Kidney epithelial cell (primary cell): ENCODE measurements at regions not wholly inside any gene's neighbourhood (a gene's known extent, or its start where the extent isn't known, plus 50 kb on each side); places are given as distances from the start of the nearest gene placed in this dataset.

Experiments used
- DNase-seq: peaks from one replicate; pipeline ENCODE4 v3.0.0-alpha.2; 2010; ENCODE audit warnings: low read depth
- H3K27me3 ChIP-seq: 2 replicates; pipeline ENCODE4 v1.6.0; 2011; ENCODE audit warnings: low read length; ENCODE audit not compliant: control insufficient read depth, insufficient read depth
- H3K36me3 ChIP-seq: 2 replicates; pipeline ENCODE4 v1.5.1; 2011; ENCODE audit warnings: low read length; ENCODE audit not compliant: control insufficient read depth, insufficient read depth
- H3K4me3 ChIP-seq: 2 replicates; pipeline ENCODE4 v1.5.1; 2011; ENCODE audit warnings: low read depth, mild to moderate bottlenecking, control low read depth, low read length
- TF ChIP-seq, protein P1 (sequence below): IDR thresholded peaks from 2 replicates; pipeline ENCODE4 v1.5.1; 2011; ENCODE audit warnings: mild to moderate bottlenecking, moderate library complexity, low read length, control low read depth, inconsistent platforms; ENCODE audit not compliant: insufficient read depth, poor library complexity, severe bottlenecking

GRCh38 chr7:52074071-52074470 is 757.5 kb upstream of the COBL start:
- TF ChIP-seq, protein P1, sequence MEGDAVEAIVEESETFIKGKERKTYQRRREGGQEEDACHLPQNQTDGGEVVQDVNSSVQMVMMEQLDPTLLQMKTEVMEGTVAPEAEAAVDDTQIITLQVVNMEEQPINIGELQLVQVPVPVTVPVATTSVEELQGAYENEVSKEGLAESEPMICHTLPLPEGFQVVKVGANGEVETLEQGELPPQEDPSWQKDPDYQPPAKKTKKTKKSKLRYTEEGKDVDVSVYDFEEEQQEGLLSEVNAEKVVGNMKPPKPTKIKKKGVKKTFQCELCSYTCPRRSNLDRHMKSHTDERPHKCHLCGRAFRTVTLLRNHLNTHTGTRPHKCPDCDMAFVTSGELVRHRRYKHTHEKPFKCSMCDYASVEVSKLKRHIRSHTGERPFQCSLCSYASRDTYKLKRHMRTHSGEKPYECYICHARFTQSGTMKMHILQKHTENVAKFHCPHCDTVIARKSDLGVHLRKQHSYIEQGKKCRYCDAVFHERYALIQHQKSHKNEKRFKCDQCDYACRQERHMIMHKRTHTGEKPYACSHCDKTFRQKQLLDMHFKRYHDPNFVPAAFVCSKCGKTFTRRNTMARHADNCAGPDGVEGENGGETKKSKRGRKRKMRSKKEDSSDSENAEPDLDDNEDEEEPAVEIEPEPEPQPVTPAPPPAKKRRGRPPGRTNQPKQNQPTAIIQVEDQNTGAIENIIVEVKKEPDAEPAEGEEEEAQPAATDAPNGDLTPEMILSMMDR: no peak
- no peaks in the 10 kb centered on the region for H3K36me3 ChIP-seq
- H3K4me3 ChIP-seq: no peak overlapping the region
- H3K27me3 ChIP-seq: no peaks in the 10 kb centered on the region
- DNase-seq: no peak

DNA sequence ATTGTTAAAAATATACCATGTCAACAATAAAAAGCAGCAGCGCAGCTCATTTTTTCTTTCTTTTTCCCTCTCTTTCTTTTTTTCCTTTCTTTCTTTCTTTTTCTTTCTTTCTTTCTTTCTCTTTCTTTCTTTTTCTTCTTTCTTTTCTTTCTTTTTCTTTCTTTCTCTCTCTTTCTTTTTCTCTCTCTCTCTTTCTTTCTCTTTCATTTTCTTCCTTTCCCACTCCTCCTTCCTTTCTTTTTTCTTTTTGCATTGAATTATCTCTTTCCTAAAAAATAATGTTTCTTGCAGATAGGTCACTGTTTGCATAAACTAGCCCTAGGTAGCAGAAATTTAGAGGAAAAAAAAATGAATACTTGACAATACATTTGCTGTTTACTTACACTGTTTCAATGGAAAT is 755.1 kb upstream of the COBL start:
- DNase-seq: no peak
- H3K36me3 ChIP-seq: no peaks in the 10 kb centered on the region
- TF ChIP-seq, protein P1: no peak

GRCh38 chr7:52064493-52064892 is 747.9 kb upstream of the COBL start:
- TF ChIP-seq, protein P1: no peak
- DNase-seq: no peak
- no peak overlapping the region for H3K4me3 ChIP-seq
- no peaks in the 10 kb centered on the region for H3K27me3 ChIP-seq
- no peaks in the 10 kb centered on the region for H3K36me3 ChIP-seq

More for the DNA sequence above, 755.1 kb upstream of the COBL start:
- Histone ChIP-seq H3K27me3 (no peaks in the 10 kb centered on the region), H3K4me3 (no peak overlapping the region)

DNA sequence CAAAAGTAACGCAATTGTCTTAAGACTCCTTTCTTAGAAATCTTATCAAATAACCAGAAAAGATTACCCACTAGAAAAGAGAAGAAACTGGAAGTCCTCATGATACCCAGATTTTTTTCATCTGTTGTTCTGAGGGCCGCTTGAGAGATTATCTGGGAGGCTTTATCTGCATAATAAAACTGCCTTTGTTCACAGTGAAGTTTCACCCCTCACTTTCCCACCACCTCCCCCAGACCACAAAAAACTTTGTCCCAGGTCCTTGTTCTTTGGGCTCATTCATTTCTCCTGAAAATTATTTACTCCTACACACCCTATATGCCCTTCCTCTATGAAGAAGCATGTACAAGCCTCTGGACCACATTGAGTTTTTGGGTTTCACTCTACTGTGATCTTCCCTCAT is 745.1 kb upstream of the COBL start:
- no peak overlapping the region for H3K4me3 ChIP-seq
- DNase-seq: no peak
- TF ChIP-seq, protein P1: no peak

GRCh38 chr7:52053525-52053924 is 736.9 kb upstream of the COBL start:
- Histone ChIP-seq H3K27me3 (no peaks in the 10 kb centered on the region), H3K36me3 (no peaks in the 10 kb centered on the region), H3K4me3 (no peak overlapping the region)
- DNase-seq: no peak
- TF ChIP-seq, protein P1: no peak

More for the DNA sequence above, 745.1 kb upstream of the COBL start:
- Histone ChIP-seq H3K27me3 (no peaks in the 10 kb centered on the region), H3K36me3 (no peaks in the 10 kb centered on the region)

DNA sequence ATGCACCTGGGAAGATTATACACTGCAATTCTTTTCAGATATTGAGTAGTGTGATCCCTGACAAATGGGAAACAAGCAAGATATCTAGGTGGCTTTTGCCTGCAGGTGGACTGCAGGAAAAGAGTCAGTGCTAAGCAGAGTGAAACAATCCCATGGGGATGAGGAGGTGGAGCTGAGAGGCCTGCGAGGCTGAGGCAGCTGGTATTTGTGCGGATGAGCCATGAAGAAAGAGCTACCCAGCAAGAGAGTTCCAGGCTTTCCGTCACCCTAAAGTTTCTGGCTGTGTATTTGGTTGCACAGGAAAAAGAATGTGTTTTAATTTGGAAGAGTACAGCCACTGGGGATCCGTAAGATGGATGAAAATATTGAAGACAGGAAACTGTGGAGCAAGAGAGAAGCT is 714.1 kb upstream of the COBL start:
- no peaks in the 10 kb centered on the region for H3K27me3 ChIP-seq
- H3K36me3 ChIP-seq: no peaks in the 10 kb centered on the region
- TF ChIP-seq, protein P1: no peak
- no peak for DNase-seq
- H3K4me3 ChIP-seq: no peak overlapping the region
